ENCODE measurements at regions not wholly inside any gene's neighbourhood (a gene's known extent, or its start where the extent isn't known, plus 50 kb on each side); places are given as distances from the start of the nearest gene placed in this dataset.

DNA sequence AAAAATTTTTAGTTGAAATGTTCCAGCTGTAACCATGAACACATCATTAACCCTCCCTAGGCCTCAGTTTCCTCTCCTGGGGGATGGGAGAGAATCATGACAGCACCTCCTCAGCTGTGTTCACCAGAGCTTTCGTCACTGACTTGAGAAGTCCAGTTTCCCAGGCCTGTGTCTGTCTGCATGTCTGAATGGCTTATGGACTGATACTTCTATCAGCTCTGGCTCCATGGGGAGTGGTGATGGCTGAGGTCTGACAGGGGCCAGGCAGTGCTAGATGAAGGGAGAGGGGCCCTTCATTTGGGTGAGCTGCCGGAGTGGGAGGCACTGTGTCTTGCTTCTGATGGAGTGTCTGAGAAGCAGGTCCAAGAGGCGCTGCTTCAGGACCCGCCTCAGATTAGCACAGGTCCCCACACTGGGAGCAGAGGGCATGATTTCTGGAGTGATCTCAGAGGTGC, 192.9 kb downstream of the PTPN20 start:
- H4K20me1 ChIP-seq (ENCODE audit: insufficient read depth), result no peaks in the 10 kb centered on the region
- H2AFZ ChIP-seq (ENCODE audit: low read depth), result no peak overlapping the region
- no peak overlapping the region for H3K9ac ChIP-seq
- H3K4me1 ChIP-seq (ENCODE audit: low read depth, poor library complexity, severe bottlenecking), result no peaks in the 10 kb centered on the region
- no peak overlapping the region for H3K27ac ChIP-seq
- H3K36me3 ChIP-seq (ENCODE audit: insufficient read depth), result no peaks in the 10 kb centered on the region
- H3K4me3 ChIP-seq (IDR thresholded peaks at IDR 0.05; ENCODE audit: insufficient read depth, low read depth, low read length), result no peak overlapping the region
- TF ChIP-seq, protein P1, sequence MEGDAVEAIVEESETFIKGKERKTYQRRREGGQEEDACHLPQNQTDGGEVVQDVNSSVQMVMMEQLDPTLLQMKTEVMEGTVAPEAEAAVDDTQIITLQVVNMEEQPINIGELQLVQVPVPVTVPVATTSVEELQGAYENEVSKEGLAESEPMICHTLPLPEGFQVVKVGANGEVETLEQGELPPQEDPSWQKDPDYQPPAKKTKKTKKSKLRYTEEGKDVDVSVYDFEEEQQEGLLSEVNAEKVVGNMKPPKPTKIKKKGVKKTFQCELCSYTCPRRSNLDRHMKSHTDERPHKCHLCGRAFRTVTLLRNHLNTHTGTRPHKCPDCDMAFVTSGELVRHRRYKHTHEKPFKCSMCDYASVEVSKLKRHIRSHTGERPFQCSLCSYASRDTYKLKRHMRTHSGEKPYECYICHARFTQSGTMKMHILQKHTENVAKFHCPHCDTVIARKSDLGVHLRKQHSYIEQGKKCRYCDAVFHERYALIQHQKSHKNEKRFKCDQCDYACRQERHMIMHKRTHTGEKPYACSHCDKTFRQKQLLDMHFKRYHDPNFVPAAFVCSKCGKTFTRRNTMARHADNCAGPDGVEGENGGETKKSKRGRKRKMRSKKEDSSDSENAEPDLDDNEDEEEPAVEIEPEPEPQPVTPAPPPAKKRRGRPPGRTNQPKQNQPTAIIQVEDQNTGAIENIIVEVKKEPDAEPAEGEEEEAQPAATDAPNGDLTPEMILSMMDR (conservative IDR thresholded peaks at IDR 0.05; ENCODE audit: low read depth, low read length), result no peak
- no peaks in the 10 kb centered on the region for H3K79me2 ChIP-seq (ENCODE audit: insufficient read depth, low read depth)
- no peaks in the 10 kb centered on the region for H3K27me3 ChIP-seq (ENCODE audit: insufficient read depth, low read depth)
- H3K4me2 ChIP-seq, result no peak overlapping the region

DNA sequence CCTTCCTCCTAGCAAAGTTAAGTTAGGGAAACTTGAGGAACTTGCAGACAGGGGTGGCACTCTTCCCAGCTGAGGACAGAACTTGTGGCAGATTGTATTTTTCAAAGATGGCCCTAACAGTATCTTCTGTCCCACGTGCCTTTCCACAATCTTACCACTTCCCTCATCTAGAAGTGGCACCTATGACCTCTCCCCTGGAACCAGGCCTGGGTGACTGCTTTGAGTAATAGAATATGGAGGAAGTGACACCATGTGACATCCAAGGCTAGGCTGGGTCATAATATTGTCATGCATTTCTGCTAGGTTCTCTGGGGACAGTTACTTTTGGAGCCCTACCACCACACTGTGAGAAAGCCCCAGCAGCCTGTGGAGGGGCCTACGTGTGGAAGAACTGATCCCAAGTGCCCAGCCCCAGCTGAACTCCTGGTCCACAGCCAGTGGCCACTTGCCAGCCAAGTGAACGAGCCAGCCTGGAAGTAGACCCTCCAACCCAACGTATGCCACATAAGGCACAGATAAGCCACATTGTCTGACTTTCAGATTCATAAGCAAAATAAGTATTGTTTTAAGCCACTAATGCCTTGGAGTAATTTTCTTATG, 193.7 kb downstream of the PTPN20 start:
- no peak overlapping the region for H3K9ac ChIP-seq
- no peaks in the 10 kb centered on the region for H4K20me1 ChIP-seq (ENCODE audit: insufficient read depth)
- no peak overlapping the region for H3K4me2 ChIP-seq
- no peaks in the 10 kb centered on the region for H3K36me3 ChIP-seq (ENCODE audit: insufficient read depth)
- no peak overlapping the region for H2AFZ ChIP-seq (ENCODE audit: low read depth)
- no peak overlapping the region for H3K4me3 ChIP-seq (IDR thresholded peaks at IDR 0.05; ENCODE audit: insufficient read depth, low read depth, low read length)
- no peaks in the 10 kb centered on the region for H3K79me2 ChIP-seq (ENCODE audit: insufficient read depth, low read depth)
- H3K4me1 ChIP-seq (ENCODE audit: low read depth, poor library complexity, severe bottlenecking), result no peaks in the 10 kb centered on the region
- H3K27me3 ChIP-seq (ENCODE audit: insufficient read depth, low read depth), result no peaks in the 10 kb centered on the region
- H3K27ac ChIP-seq, result no peak overlapping the region
- TF ChIP-seq, protein P1 (conservative IDR thresholded peaks at IDR 0.05; ENCODE audit: low read depth, low read length), result no peak

DNA sequence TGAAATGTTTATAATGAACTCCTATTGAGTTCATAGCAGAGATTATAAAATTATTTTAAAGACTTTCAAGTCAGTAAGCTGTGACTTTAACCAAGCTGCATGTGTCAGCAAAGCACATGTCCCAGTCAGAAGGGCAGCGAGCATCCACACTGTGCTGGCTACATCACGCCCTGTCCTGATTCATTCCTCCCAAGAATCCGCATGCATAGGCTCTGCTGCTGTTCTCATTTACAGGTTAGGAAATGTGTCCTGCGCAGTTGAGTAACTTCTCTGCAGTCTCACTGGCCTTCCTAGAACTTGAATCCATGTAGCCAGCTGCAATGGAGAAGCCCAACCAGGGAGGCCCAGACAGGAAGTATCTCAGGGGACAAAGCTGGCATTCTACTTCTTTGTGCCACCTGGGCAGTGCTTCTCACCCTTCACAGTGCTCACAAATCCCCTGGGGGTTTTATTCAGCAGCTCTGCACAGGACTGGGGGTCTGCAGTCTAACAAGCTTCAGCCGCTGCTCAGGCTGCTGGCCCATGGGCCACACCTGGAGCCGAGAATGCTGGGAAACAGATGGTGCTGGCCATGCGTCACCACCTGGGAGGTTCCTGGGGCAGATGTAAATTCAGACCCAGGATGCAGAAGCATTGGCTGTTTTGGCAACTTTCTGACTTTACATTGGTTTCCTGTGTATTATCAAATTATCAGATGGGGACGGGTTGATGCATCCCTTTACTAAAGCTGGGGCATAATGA, 192.8 kb upstream of the GDF10 start:
- H3K4me1 ChIP-seq (ENCODE audit: low read depth, poor library complexity, severe bottlenecking), result no peaks in the 10 kb centered on the region
- no peaks in the 10 kb centered on the region for H4K20me1 ChIP-seq (ENCODE audit: insufficient read depth)
- no peak overlapping the region for H3K4me2 ChIP-seq
- H3K27ac ChIP-seq, result no peak overlapping the region
- H3K79me2 ChIP-seq (ENCODE audit: insufficient read depth, low read depth), result no peaks in the 10 kb centered on the region
- H3K4me3 ChIP-seq (IDR thresholded peaks at IDR 0.05; ENCODE audit: insufficient read depth, low read depth, low read length), result no peak overlapping the region
- H3K36me3 ChIP-seq (ENCODE audit: insufficient read depth), result no peaks in the 10 kb centered on the region
- no peak overlapping the region for H2AFZ ChIP-seq (ENCODE audit: low read depth)
- H3K9ac ChIP-seq, result no peak overlapping the region
- TF ChIP-seq, protein P1 (conservative IDR thresholded peaks at IDR 0.05; ENCODE audit: low read depth, low read length), result no peak
- no peaks in the 10 kb centered on the region for H3K27me3 ChIP-seq (ENCODE audit: insufficient read depth, low read depth)

DNA sequence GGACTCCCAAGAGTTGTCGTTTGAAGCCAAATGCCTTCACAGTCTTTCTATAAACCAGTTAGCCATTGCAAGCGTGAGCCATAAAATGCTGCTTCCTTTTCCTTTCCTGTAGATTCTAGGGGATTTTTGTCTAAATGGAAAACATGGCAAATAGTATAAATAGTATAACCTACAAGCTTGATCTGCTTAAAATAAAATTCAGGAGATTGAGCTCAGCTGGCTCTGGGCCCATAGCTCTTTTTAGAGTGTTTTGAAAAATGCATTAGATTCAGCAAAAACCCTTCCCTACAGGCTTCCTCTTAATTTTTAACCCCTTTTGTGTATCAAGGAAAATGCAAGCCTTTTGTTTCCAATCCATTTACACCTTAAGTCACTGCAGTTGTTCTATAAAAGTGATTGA, 190.1 kb upstream of the GDF10 start:
- H3K4me3 ChIP-seq (IDR thresholded peaks at IDR 0.05; ENCODE audit: insufficient read depth, low read depth, low read length), result no peak overlapping the region
- no peak overlapping the region for H3K4me2 ChIP-seq
- no peaks in the 10 kb centered on the region for H3K27me3 ChIP-seq (ENCODE audit: insufficient read depth, low read depth)
- no peak overlapping the region for H2AFZ ChIP-seq (ENCODE audit: low read depth)
- H3K27ac ChIP-seq, result no peak overlapping the region
- no peaks in the 10 kb centered on the region for H3K79me2 ChIP-seq (ENCODE audit: insufficient read depth, low read depth)
- no peak overlapping the region for H3K9ac ChIP-seq
- H3K4me1 ChIP-seq (ENCODE audit: low read depth, poor library complexity, severe bottlenecking), result no peaks in the 10 kb centered on the region
- TF ChIP-seq, protein P1 (conservative IDR thresholded peaks at IDR 0.05; ENCODE audit: low read depth, low read length), result no peak
- H3K36me3 ChIP-seq (ENCODE audit: insufficient read depth), result no peaks in the 10 kb centered on the region
- no peaks in the 10 kb centered on the region for H4K20me1 ChIP-seq (ENCODE audit: insufficient read depth)
